Astrocyte of the cerebellum (primary cell): ENCODE measurements at regions not wholly inside any gene's neighbourhood (a gene's known extent, or its start where the extent isn't known, plus 50 kb on each side); places are given as distances from the start of the nearest gene placed in this dataset.

Source experiments
- DNase-seq: peaks from one replicate; pipeline ENCODE4 v3.0.0-alpha.2; 2011; ENCODE audit warnings: low read depth
- H3K4me3 ChIP-seq: 2 replicates; pipeline ENCODE4 v1.5.1; 2011; ENCODE audit warnings: mild to moderate bottlenecking, low read depth, low read length, moderate library complexity
- in situ Hi-C: cut with HindIII; loops from 2 replicates; pipeline ENCODE4 v1.10.0; 2017; ENCODE audit warnings: low sequenced_read_pairs
- TF ChIP-seq, protein P1 (sequence below): IDR thresholded peaks from 2 replicates; pipeline ENCODE4 v1.5.1; 2012; ENCODE audit warnings: low read length, low read depth, moderate library complexity, mild to moderate bottlenecking; ENCODE audit errors: missing control alignments

DNA sequence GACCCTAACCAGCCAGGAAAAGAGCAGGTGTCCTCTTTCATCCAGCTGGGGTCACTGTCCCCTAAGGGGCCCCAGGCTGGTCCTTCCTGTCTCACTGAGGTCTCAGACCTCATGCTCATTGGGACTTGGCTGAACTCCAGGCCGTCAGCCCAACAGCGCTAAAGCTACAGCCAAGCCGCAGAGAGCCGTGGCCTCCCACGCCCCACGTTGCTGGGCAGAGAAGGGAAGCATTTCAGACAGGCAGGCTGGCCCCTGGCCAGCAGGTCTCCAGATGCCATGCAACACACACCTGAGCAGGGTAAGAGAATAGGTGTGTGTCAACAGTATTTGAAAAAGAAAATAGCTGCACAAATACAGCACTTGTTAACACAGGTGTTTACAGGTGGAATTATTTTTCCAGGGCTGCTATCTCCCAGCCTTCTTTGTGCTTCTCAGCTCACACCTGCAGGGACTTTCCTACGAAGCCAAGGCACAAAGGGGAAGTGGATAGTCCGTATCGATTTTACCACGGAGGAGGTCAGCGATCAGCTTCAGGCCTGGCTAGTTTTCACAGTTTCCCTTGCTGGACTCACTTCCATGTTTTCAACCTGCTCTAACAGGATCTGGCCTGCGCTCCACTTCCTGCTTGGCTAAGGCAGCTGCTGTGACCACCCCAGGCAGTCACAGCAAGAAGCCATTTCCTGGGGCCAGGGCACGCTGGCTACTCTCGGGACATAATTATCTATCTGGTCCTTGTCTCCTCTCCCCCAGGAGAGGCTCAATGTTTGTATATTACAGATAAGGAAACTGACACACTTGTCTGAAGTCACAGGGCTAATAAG, 156.1 kb upstream of the ID2 start:
- in situ Hi-C loops = no loop called here
- H3K4me3 ChIP-seq = no peak overlapping the region
- TF ChIP-seq, protein P1, sequence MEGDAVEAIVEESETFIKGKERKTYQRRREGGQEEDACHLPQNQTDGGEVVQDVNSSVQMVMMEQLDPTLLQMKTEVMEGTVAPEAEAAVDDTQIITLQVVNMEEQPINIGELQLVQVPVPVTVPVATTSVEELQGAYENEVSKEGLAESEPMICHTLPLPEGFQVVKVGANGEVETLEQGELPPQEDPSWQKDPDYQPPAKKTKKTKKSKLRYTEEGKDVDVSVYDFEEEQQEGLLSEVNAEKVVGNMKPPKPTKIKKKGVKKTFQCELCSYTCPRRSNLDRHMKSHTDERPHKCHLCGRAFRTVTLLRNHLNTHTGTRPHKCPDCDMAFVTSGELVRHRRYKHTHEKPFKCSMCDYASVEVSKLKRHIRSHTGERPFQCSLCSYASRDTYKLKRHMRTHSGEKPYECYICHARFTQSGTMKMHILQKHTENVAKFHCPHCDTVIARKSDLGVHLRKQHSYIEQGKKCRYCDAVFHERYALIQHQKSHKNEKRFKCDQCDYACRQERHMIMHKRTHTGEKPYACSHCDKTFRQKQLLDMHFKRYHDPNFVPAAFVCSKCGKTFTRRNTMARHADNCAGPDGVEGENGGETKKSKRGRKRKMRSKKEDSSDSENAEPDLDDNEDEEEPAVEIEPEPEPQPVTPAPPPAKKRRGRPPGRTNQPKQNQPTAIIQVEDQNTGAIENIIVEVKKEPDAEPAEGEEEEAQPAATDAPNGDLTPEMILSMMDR = no peak
- DNase-seq = peak; percentile 15

GRCh38 chr2:8526403-8526696, 155.5 kb upstream of the ID2 start:
- TF ChIP-seq, protein P1 = no peak
- in situ Hi-C loops = no loop called here
- DNase-seq = no peak
- H3K4me3 ChIP-seq = no peak overlapping the region

DNA sequence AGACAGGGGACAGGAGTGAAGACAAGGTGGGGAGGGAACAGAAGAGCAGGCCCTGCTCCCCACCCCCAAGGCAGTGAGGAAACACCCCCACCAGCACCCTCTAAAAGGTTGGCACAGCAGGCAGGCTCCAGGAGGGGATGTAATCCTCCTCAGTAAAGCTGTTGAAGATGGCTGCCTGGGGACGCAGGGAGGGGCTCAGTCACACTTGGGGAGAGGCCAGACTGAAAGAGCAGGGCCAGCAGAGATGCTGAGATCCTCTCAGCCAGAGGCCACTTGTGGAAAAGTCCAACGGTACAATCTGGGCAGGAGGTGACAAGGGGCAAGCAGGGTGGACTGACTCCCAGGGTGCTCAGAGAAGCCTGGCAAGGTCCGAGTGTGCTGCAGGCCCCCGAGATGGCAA, 154.8 kb upstream of the ID2 start:
- DNase-seq = no peak
- H3K4me3 ChIP-seq = no peak overlapping the region
- TF ChIP-seq, protein P1 = no peak
- in situ Hi-C loops = no loop called here

GRCh38 chr2:8527676-8528075, 154.2 kb upstream of the ID2 start:
- in situ Hi-C loops = no loop called here
- no peak overlapping the region for H3K4me3 ChIP-seq
- TF ChIP-seq, protein P1 = no peak
- no peak for DNase-seq

GRCh38 chr2:8528863-8529262, 153.0 kb upstream of the ID2 start:
- TF ChIP-seq, protein P1 = no peak
- no peak overlapping the region for H3K4me3 ChIP-seq
- in situ Hi-C loops = no loop called here
- DNase-seq = no peak

GRCh38 chr2:8529706-8530277, 152.1 kb upstream of the ID2 start:
- in situ Hi-C loops = no loop called here
- no peak overlapping the region for H3K4me3 ChIP-seq
- DNase-seq = no peak
- TF ChIP-seq, protein P1 = no peak
